ENCODE measurements at regions not wholly inside any gene's neighbourhood (a gene's known extent, or its start where the extent isn't known, plus 50 kb on each side); places are given as distances from the start of the nearest gene placed in this dataset.

- in situ Hi-C loops (cut with MboI): loop anchor here (25.0 kb wide), 1 partner anchor 786 kb away; no protein-coding TSS in a partner anchor
- no peak overlapping the region for H3K4me2 ChIP-seq (ENCODE audit: insufficient read depth, low read length)
- CTCF ChIA-PET (ENCODE audit: low intra/inter-chr PET ratio): no interaction called here
Measured at GRCh38 chr12:39123580-39124253, 218.3 kb upstream of the CPNE8 start.

More at GRCh38 chr12:39123580-39124253, 218.3 kb upstream of the CPNE8 start:
- Histone ChIP-seq H3K36me3 (ENCODE audit: control insufficient read depth, insufficient read depth, low read length) (no peaks in the 10 kb centered on the region), H3K9ac (ENCODE audit: insufficient read depth in 1 of 2, low read depth in 2 of 2, low read length in 2 of 2) (no peak overlapping the region), H3K4me3 (no peak overlapping the region), H3K4me1 (replicated peaks in 1 of 2; ENCODE audit: control insufficient read depth in 2 of 2, insufficient read depth in 2 of 2, low read length in 2 of 2) (no peaks in the 10 kb centered on the region), H3K9me3 (replicated peaks; ENCODE audit: control insufficient read depth, insufficient read depth, low read depth, low read length) (no peaks in the 10 kb centered on the region), H4K20me1 (replicated peaks; ENCODE audit: control insufficient read depth, insufficient read depth, low read length) (no peaks in the 10 kb centered on the region), H3K9me1 (ENCODE audit: control insufficient read depth, insufficient read depth, low read length) (no peaks in the 10 kb centered on the region), H2AFZ (ENCODE audit: low read depth, low read length) (no peak overlapping the region), H3K79me2 (ENCODE audit: control insufficient read depth, insufficient read depth, low read length) (no peaks in the 10 kb centered on the region), H3K27ac (ENCODE audit: extremely low read depth, low read depth, low read length) (no peak overlapping the region), H3K27me3 (ENCODE audit: control insufficient read depth in 2 of 2, insufficient read depth in 2 of 2, low read length in 2 of 2) (no peaks in the 10 kb centered on the region)
- FAIRE-seq (no peak), DNase-seq (ENCODE audit: extremely low read depth in 1 of 4, low spot score in 3 of 4) (no peak), ATAC-seq (no peak)
- intact Hi-C loops (cut with micrococcal nuclease): no loop called here
- BruUV-seq (replicated peaks): no TSS peak
- TF ChIP-seq, protein P1, sequence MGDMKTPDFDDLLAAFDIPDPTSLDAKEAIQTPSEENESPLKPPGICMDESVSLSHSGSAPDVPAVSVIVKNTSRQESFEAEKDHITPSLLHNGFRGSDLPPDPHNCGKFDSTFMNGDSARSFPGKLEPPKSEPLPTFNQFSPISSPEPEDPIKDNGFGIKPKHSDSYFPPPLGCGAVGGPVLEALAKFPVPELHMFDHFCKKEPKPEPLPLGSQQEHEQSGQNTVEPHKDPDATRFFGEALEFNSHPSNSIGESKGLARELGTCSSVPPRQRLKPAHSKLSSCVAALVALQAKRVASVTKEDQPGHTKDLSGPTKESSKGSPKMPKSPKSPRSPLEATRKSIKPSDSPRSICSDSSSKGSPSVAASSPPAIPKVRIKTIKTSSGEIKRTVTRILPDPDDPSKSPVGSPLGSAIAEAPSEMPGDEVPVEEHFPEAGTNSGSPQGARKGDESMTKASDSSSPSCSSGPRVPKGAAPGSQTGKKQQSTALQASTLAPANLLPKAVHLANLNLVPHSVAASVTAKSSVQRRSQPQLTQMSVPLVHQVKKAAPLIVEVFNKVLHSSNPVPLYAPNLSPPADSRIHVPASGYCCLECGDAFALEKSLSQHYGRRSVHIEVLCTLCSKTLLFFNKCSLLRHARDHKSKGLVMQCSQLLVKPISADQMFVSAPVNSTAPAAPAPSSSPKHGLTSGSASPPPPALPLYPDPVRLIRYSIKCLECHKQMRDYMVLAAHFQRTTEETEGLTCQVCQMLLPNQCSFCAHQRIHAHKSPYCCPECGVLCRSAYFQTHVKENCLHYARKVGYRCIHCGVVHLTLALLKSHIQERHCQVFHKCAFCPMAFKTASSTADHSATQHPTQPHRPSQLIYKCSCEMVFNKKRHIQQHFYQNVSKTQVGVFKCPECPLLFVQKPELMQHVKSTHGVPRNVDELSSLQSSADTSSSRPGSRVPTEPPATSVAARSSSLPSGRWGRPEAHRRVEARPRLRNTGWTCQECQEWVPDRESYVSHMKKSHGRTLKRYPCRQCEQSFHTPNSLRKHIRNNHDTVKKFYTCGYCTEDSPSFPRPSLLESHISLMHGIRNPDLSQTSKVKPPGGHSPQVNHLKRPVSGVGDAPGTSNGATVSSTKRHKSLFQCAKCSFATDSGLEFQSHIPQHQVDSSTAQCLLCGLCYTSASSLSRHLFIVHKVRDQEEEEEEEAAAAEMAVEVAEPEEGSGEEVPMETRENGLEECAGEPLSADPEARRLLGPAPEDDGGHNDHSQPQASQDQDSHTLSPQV (IDR thresholded peaks at IDR 0.05): no peak
- TF ChIP-seq ZNF766 (CRISPR knock-in tag; conservative IDR thresholded peaks at IDR 0.05) (no peak), ZNF695 (CRISPR knock-in tag; IDR thresholded peaks at IDR 0.05) (no peak), ILF3 (IDR thresholded peaks at IDR 0.05; ENCODE audit: borderline replicate concordance) (no peak), STAT5B (CRISPR knock-in tag; IDR thresholded peaks at IDR 0.05) (no peak), COPS2 (conservative IDR thresholded peaks at IDR 0.05) (no peak), ZNF175 (CRISPR knock-in tag; IDR thresholded peaks at IDR 0.05; ENCODE audit: low read depth) (no peak), HNRNPK (IDR thresholded peaks at IDR 0.05; ENCODE audit: low read depth, low read length, poor library complexity, severe bottlenecking) (no peak), SLC30A9 (CRISPR knock-in tag; IDR thresholded peaks at IDR 0.05) (no peak), SIX5 (IDR thresholded peaks at IDR 0.05; ENCODE audit: borderline replicate concordance in 1 of 2, insufficient read depth in 1 of 2, low read depth in 1 of 2, low read length in 2 of 2) (no peak)
- TF ChIP-seq, protein P2, sequence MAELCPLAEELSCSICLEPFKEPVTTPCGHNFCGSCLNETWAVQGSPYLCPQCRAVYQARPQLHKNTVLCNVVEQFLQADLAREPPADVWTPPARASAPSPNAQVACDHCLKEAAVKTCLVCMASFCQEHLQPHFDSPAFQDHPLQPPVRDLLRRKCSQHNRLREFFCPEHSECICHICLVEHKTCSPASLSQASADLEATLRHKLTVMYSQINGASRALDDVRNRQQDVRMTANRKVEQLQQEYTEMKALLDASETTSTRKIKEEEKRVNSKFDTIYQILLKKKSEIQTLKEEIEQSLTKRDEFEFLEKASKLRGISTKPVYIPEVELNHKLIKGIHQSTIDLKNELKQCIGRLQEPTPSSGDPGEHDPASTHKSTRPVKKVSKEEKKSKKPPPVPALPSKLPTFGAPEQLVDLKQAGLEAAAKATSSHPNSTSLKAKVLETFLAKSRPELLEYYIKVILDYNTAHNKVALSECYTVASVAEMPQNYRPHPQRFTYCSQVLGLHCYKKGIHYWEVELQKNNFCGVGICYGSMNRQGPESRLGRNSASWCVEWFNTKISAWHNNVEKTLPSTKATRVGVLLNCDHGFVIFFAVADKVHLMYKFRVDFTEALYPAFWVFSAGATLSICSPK (IDR thresholded peaks at IDR 0.05; ENCODE audit: borderline replicate concordance): no peak
- TF ChIP-seq, protein P3, sequence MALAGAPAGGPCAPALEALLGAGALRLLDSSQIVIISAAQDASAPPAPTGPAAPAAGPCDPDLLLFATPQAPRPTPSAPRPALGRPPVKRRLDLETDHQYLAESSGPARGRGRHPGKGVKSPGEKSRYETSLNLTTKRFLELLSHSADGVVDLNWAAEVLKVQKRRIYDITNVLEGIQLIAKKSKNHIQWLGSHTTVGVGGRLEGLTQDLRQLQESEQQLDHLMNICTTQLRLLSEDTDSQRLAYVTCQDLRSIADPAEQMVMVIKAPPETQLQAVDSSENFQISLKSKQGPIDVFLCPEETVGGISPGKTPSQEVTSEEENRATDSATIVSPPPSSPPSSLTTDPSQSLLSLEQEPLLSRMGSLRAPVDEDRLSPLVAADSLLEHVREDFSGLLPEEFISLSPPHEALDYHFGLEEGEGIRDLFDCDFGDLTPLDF (CRISPR knock-in tag; IDR thresholded peaks at IDR 0.05): no peak
- POLR2A ChIA-PET: no interaction called here
- WGBS (ENCODE audit: insufficient coverage, low coverage, missing lambda C conversion rate): 0% methylated on average over 2 of the region's 2 CpGs

Data from K562 (cell line).